Choroid plexus epithelial cell (primary cell): ENCODE measurements at regions not wholly inside any gene's neighbourhood (a gene's known extent, or its start where the extent isn't known, plus 50 kb on each side); places are given as distances from the start of the nearest gene placed in this dataset.
A peak's percentile ranks its signal among the peaks of the same experiment; 100 is the strongest.

Experiments used
- DNase-seq: peaks from one replicate; pipeline ENCODE4 v3.0.0-alpha.2; 2010; ENCODE audit warnings: low read depth
- H3K4me3 ChIP-seq: 2 replicates; pipeline ENCODE4 v1.5.1; 2011; ENCODE audit warnings: low read depth, mild to moderate bottlenecking, control low read depth, low read length, moderate library complexity
- TF ChIP-seq, protein P1 (sequence below): conservative IDR thresholded peaks from 2 replicates; pipeline ENCODE4 v1.5.1; 2011; ENCODE audit warnings: low read depth, mild to moderate bottlenecking, control low read depth, inconsistent platforms, low read length, moderate library complexity

DNA sequence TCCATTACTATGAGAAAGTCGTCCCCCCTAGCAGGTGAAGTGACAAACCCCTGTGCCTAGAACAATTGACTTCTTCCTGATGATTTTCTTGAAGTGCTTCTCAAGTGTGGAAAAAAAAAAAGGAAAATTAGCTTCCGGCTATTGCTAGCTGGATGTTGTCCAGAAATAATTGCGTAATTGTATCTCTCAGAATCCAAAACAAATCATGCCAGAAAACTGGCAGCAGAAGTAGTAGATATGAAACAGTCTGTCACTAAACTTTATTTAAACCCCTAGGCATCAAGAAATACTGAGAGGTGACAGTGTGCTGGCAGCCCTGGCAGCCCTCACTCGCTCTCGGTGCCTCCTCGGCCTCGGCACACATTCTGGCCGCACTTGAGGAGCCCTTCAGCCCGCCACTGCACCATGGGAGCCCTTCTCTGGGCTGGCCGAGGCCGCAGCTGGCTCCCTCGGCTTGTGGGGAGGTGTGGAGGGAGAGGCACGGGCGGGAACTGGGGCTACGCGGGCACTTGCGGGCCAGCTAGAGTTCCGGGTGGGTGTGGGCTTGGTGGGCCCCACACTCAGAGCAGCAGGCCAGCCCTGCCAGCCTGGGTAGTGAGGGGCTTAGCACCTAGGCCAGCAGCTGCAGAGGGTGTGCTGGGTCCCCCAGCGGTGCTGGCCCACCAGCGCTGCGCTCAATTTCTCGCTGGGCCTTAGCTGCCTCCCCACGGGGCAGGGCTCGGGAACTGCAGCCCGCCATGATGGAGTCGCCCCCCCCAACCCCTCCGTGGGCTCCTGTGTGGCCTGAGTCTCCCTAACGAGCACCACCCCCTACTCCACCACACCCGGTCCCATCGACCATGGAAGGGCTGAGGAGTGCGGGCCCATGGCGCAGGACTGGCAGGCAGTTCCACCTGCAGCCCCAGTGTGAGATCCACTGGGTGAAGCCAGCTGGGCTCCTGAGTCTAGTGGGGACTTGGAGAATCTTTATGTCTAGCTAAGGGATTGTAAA lies 80.5 kb upstream of the ABCA12 start:
- peak; percentile 51 for DNase-seq
- TF ChIP-seq, protein P1, sequence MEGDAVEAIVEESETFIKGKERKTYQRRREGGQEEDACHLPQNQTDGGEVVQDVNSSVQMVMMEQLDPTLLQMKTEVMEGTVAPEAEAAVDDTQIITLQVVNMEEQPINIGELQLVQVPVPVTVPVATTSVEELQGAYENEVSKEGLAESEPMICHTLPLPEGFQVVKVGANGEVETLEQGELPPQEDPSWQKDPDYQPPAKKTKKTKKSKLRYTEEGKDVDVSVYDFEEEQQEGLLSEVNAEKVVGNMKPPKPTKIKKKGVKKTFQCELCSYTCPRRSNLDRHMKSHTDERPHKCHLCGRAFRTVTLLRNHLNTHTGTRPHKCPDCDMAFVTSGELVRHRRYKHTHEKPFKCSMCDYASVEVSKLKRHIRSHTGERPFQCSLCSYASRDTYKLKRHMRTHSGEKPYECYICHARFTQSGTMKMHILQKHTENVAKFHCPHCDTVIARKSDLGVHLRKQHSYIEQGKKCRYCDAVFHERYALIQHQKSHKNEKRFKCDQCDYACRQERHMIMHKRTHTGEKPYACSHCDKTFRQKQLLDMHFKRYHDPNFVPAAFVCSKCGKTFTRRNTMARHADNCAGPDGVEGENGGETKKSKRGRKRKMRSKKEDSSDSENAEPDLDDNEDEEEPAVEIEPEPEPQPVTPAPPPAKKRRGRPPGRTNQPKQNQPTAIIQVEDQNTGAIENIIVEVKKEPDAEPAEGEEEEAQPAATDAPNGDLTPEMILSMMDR: no peak

DNA sequence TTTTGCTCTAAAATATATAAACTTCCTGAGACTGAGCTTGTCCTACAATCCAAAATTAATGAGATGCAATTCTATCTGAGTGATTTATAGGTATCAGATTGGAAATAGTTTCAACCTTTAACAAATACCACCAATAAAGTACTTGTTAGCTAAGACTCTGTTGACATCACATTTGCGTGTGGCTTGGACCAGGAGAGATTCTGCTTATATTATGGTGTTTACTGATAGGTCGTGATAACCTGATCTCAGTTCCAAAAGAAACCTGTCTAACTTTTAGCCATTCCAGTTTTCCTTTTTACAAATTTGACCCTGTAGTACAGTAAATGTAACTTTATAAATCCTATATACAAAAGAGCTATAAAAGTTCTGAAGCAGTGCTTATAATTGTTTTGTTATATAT lies 78.4 kb upstream of the ABCA12 start:
- DNase-seq: no peak
- TF ChIP-seq, protein P1: no peak

More for the DNA sequence above, 80.5 kb upstream of the ABCA12 start:
- no peak overlapping the region for H3K4me3 ChIP-seq

DNA sequence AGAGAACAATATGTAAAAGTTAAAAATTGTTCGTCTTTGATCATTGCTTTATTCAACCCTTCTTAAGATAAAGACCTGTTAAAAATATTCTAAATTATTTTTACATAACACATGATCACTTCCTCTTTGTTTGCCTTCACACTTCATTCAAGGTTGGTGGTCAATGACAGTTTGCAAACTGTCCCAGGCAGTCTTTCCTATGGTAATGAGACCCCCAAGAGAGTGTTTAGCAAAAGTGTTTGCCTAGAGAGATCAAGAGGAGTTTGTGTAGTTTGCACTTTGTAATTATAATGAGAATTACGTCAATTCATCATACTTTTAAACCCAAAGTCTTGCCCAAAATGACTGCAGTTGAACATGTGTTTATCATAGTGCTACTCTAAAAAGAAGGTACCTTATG lies 77.2 kb upstream of the ABCA12 start:
- TF ChIP-seq, protein P1: no peak
- H3K4me3 ChIP-seq: no peak overlapping the region
- no peak for DNase-seq

More for the DNA sequence above, 78.4 kb upstream of the ABCA12 start:
- no peak overlapping the region for H3K4me3 ChIP-seq

DNA sequence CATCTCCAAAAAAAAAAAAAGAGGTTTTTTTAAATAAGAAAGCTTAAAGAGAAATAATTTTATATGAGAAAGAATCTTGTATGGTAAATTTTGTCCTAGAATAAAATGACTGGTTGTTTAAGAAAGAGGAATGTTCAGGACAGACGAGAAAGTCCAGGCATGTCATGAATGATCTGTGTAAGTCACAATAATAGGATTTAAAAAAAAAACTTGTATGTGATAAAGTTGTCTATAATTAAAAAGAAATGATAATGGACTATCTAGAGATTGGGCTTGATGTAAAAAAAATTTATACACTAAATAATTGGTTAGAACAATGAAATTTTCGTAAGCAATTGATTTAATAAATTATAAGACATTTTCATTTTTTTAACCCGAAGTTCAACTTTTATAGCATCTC lies 71.7 kb upstream of the ABCA12 start:
- H3K4me3 ChIP-seq: no peak overlapping the region
- TF ChIP-seq, protein P1: no peak
- DNase-seq: no peak

DNA sequence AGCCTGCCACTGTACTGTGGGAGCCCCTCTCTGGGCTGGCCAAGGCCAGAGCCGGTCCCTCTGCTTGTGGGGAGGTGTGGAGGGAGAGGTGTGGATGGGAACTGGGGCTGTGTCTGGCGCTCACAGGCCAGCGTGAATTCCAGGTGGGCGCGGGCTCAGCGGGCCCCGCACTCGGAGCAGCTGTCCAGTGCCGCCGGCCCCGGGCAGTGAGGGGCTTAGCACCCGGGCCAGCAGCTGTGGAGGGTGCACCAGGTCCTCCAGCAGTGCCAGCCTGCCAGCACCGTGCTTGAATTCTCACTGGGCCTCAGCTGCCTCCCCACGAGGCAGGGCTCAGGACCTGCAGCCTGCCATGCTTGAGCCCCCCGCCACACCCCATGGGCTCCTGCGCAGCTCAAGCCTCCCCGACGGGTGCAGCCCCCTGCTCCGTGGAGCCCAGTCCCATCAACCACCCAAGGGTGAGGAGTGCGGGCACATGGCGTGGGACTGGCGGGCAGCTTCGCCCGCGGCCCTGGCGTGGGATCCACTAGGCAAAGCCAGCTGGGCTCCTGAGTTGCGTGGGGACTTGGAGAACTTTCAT lies 69.5 kb upstream of the ABCA12 start:
- no peak for DNase-seq
- TF ChIP-seq, protein P1: no peak
- H3K4me3 ChIP-seq: no peak overlapping the region

DNA sequence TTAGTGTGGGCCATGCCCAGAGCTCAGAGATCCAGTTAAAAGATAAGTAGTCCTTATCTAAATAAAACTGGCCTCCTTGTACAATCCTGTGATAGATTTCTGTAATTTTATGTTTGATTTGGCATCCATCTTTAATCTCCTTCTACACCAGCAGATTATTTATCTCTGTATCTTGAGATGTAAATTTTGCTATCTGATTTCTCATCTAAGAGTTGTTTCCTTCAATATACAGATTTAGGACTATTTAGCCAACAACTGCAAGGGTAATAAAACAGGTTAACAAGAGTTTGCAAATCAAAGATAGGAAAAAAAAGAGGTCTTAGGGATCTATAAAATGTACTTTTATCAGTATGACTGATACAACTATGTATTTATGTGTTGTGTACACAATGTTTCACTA lies 68.6 kb upstream of the ABCA12 start:
- DNase-seq: no peak
- TF ChIP-seq, protein P1: no peak
- H3K4me3 ChIP-seq: no peak overlapping the region

DNA sequence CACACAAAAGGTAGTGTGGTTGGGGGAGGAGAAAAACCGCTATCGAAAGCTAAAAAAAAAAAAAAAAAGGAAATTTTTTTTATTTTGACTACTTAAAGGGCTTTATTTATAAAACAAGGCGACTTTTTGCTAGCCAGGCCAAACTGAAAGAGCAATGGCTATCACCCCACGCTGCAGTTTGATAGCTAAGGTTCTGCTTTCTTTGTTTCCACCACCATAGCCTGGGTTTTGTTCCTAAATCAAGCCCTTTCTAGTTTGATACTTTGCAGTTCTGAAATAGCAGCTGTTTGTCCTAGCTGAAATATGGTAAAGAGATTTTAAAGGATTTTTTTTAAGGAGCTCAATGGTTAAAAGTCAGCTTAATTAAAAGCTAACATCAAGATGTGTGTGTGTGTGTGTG lies 67.4 kb upstream of the ABCA12 start:
- no peak for DNase-seq
- H3K4me3 ChIP-seq: no peak overlapping the region
- TF ChIP-seq, protein P1: no peak
